ENCODE measurements at regions not wholly inside any gene's neighbourhood (a gene's known extent, or its start where the extent isn't known, plus 50 kb on each side); places are given as distances from the start of the nearest gene placed in this dataset.

GRCh38 chr2:48175656-48176055 is 138.8 kb upstream of the FOXN2 start:
- FAIRE-seq (no peak), DNase-seq (ENCODE audit: extremely low read depth in 1 of 4, low spot score in 3 of 4) (no peak), ATAC-seq (no peak)
- Histone ChIP-seq H3K9me3 (replicated peaks; ENCODE audit: control insufficient read depth, insufficient read depth, low read depth, low read length) (no peaks in the 10 kb centered on the region), H3K9me1 (ENCODE audit: control insufficient read depth, insufficient read depth, low read length) (no peaks in the 10 kb centered on the region), H3K27me3 (ENCODE audit: control insufficient read depth in 2 of 2, insufficient read depth in 2 of 2, low read length in 2 of 2) (no peaks in the 10 kb centered on the region), H3K9ac (ENCODE audit: insufficient read depth in 1 of 2, low read depth in 2 of 2, low read length in 2 of 2) (no peak overlapping the region), H3K27ac (ENCODE audit: extremely low read depth, low read depth, low read length) (no peak overlapping the region), H3K4me3 (no peak overlapping the region), H3K4me1 (replicated peaks in 1 of 2; ENCODE audit: control insufficient read depth in 2 of 2, insufficient read depth in 2 of 2, low read length in 2 of 2) (peaks cover 0 to 6% of the 10 kb centered on the region in 2 experiments; a peak in 3 of 5 replicates), H2AFZ (ENCODE audit: low read depth, low read length) (no peak overlapping the region), H3K4me2 (ENCODE audit: insufficient read depth, low read length) (no peak overlapping the region), H3K36me3 (ENCODE audit: control insufficient read depth, insufficient read depth, low read length) (no peaks in the 10 kb centered on the region), H4K20me1 (replicated peaks; ENCODE audit: control insufficient read depth, insufficient read depth, low read length) (no peaks in the 10 kb centered on the region), H3K79me2 (ENCODE audit: control insufficient read depth, insufficient read depth, low read length) (no peaks in the 10 kb centered on the region)
- no TSS peak for BruUV-seq (replicated peaks)
- ChIA-PET POLR2A (no interaction called here), CTCF (ENCODE audit: low intra/inter-chr PET ratio) (no interaction called here)
- TF ChIP-seq HNRNPUL1 (IDR thresholded peaks at IDR 0.05; ENCODE audit: low read length) (no peak), MTA2 (IDR thresholded peaks at IDR 0.05; ENCODE audit: low read depth) (no peak), BMI1 (IDR thresholded peaks at IDR 0.05; ENCODE audit: low read length) (no peak), ZNF311 (CRISPR knock-in tag; IDR thresholded peaks at IDR 0.05) (no peak), RBM25 (IDR thresholded peaks at IDR 0.05; ENCODE audit: low read depth, low read length, severe bottlenecking) (peak; percentile 31), ATF2 (CRISPR knock-in tag; IDR thresholded peaks at IDR 0.05) (no peak), BCOR (IDR thresholded peaks at IDR 0.05) (peak; percentile 21; the same call in 1 of the 2 replicates), E2F4 (CRISPR knock-in tag; IDR thresholded peaks at IDR 0.05; ENCODE audit: low read depth) (no peak), ZNF76 (CRISPR knock-in tag; IDR thresholded peaks at IDR 0.05; ENCODE audit: borderline replicate concordance) (no peak), ELF4 (CRISPR knock-in tag; IDR thresholded peaks at IDR 0.05) (no peak), KLF16 (IDR thresholded peaks at IDR 0.05) (no peak), ZC3H11A (IDR thresholded peaks at IDR 0.05; ENCODE audit: low read depth, low read length) (no peak), NFIX (CRISPR knock-in tag; IDR thresholded peaks at IDR 0.05; ENCODE audit: low read depth) (no peak), KDM2B (CRISPR knock-in tag; IDR thresholded peaks at IDR 0.05) (no peak), ZC3H4 (CRISPR knock-in tag; IDR thresholded peaks at IDR 0.05; ENCODE audit: borderline replicate concordance) (no peak), TFAP4 (CRISPR knock-in tag; IDR thresholded peaks at IDR 0.05; ENCODE audit: borderline replicate concordance) (no peak), ZNF121 (CRISPR knock-in tag; conservative IDR thresholded peaks at IDR 0.05) (peak; percentile 67), CHCHD3 (CRISPR knock-in tag; IDR thresholded peaks at IDR 0.05) (no peak)
- TF ChIP-seq, protein P1, sequence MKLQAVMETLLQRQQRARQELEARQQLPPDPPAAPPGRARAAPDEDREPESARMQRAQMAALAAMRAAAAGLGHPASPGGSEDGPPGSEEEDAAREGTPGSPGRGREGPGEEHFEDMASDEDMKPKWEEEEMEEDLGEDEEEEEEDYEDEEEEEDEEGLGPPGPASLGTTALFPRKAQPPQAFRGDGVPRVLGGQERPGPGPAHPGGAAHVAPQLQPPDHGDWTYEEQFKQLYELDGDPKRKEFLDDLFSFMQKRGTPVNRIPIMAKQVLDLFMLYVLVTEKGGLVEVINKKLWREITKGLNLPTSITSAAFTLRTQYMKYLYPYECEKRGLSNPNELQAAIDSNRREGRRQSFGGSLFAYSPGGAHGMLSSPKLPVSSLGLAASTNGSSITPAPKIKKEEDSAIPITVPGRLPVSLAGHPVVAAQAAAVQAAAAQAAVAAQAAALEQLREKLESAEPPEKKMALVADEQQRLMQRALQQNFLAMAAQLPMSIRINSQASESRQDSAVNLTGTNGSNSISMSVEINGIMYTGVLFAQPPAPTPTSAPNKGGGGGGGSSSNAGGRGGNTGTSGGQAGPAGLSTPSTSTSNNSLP (IDR thresholded peaks at IDR 0.05; ENCODE audit: borderline replicate concordance, low read depth, low read length) = no peak
- in situ Hi-C loops (cut with MboI) (no loop called here), intact Hi-C loops (cut with micrococcal nuclease) (no loop called here)

Measured in K562 (cell line).